ENCODE measurements at regions not wholly inside any gene's neighbourhood (a gene's known extent, or its start where the extent isn't known, plus 50 kb on each side); places are given as distances from the start of the nearest gene placed in this dataset.

DNA sequence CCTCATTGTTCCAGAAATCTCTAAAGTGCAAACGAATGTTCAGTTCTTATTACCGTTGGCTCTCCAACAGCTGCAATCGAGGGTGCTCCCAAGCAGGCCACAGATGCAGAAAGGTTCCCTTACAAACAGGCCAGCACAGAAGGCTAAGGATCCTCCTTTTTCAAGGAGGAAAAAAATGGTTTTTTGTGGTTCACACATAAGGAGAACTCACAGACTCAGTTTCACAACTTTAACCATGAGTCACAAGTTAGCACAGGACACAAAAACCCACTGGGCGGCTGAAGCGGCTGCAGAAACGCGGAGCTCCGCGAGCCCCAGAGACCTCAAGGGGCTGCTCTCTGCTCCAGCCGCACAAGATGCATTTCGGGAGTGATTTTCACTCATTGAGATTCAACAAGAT lies 98.2 kb upstream of the PRR5 start:
- H3K27ac Mint-ChIP-seq = no peak overlapping the region
- H3K9me3 Mint-ChIP-seq = no peaks in the 10 kb centered on the region
- ChIA-PET CTCF (no interaction called here), POLR2A (no interaction called here)
- H3K36me3 Mint-ChIP-seq (ENCODE audit: low read depth) = no peaks in the 10 kb centered on the region
- H3K4me1 Mint-ChIP-seq = peaks cover 3% of the 10 kb centered on the region
- DNase-seq = no peak
- peaks cover 11% of the 10 kb centered on the region for H3K27me3 Mint-ChIP-seq
- no peak overlapping the region for H3K4me3 Mint-ChIP-seq

DNA sequence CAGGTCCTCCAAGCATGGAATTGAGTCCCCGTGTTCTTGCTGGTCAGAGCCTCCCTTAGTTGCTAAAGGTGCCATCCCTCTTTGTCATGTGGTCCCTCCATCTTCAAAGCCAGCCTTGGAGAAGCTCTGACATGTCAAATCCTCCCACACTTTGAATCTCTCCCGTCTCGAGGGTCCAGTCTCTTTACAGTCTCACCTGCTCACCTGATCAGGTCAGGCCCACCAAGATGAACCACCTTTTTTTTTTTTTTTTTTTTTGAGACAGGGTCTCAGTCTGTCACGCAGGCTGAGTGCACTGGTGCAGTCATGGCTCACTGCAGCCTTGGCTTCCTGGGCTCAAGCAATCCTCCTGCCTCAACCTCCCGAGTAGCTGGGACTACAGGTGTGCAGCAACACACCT lies 100.3 kb upstream of the PRR5 start:
- POLR2A ChIA-PET = no interaction called here

DNA sequence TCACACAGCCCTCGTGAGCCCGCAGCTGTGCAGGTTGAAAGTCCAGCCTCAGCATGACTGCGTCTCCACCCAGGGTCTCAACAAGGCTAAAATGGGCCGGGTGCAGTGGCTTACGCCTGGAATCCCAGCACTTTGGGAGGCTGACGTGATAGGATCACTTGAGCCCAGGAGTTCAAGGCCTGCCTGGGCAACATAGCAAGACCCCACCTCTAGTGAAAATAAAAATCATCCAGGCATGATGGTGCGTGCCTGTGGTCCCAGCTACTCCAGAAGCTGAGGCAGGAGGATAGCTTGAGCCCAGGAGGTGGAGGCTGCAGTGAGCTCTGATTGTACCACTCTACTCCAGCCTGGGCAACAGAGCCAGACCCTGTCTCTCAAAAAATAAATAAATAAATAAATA lies 100.8 kb upstream of the PRR5 start:
- Mint-ChIP-seq H3K27ac (no peak overlapping the region), H3K27me3 (peaks cover 16% of the 10 kb centered on the region), H3K4me1 (peaks cover 3% of the 10 kb centered on the region), H3K4me3 (no peak overlapping the region), H3K36me3 (ENCODE audit: low read depth) (no peaks in the 10 kb centered on the region), H3K9me3 (no peaks in the 10 kb centered on the region)
- DNase-seq = no peak
- POLR2A ChIA-PET = no interaction called here
- CTCF ChIA-PET = interaction anchor here (0.6 kb wide), 1 partner anchor 826 kb away, joined by 4 read pairs; no protein-coding TSS in a partner anchor

More for the DNA sequence above, 100.3 kb upstream of the PRR5 start:
- peaks cover 3% of the 10 kb centered on the region for H3K4me1 Mint-ChIP-seq
- no peak for DNase-seq
- peaks cover 13% of the 10 kb centered on the region for H3K27me3 Mint-ChIP-seq
- H3K9me3 Mint-ChIP-seq = no peaks in the 10 kb centered on the region
- H3K4me3 Mint-ChIP-seq = no peak overlapping the region
- no peak overlapping the region for H3K27ac Mint-ChIP-seq
- H3K36me3 Mint-ChIP-seq (ENCODE audit: low read depth) = no peaks in the 10 kb centered on the region
- CTCF ChIA-PET = interaction anchor here (0.6 kb wide), 1 partner anchor 825 kb away, joined by 4 read pairs; no protein-coding TSS in a partner anchor

DNA sequence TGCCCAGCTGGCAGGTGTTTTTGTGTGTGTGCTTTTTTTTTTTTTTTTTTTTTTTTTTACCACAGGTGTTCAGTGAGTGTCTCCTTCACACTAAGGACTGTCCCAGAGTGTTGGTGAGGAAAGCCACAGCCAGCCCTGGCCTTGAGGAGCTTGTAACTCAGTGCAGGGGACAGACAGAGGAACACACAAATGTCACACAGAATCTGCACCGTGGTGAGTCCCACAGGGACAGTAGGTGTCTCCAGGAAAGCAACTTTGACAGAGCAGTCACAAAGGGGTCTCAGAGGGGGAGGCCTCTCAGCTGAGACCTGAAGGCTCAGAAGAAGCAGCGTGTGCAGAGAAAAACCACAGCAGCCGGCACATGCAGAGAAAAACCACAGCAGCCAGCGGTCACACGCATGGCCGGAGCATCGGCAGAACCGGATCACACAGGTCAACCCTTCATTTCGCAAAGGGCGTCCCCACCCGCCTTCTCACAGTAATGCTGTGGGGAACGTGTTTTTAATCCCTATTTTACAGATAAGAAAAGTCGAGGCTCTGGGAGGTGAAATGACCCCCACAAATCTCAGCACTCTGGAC lies 101.7 kb upstream of the PRR5 start:
- Mint-ChIP-seq H3K4me1 (peaks cover 3% of the 10 kb centered on the region), H3K4me3 (no peak overlapping the region), H3K9me3 (no peaks in the 10 kb centered on the region), H3K27me3 (peaks cover 20% of the 10 kb centered on the region), H3K27ac (no peak overlapping the region), H3K36me3 (ENCODE audit: low read depth) (no peaks in the 10 kb centered on the region)
- POLR2A ChIA-PET = no interaction called here
- no peak for DNase-seq
- CTCF ChIA-PET = interaction anchor here (0.6 kb wide), 1 partner anchor 244 kb away, joined by 3 read pairs; no protein-coding TSS in a partner anchor

DNA sequence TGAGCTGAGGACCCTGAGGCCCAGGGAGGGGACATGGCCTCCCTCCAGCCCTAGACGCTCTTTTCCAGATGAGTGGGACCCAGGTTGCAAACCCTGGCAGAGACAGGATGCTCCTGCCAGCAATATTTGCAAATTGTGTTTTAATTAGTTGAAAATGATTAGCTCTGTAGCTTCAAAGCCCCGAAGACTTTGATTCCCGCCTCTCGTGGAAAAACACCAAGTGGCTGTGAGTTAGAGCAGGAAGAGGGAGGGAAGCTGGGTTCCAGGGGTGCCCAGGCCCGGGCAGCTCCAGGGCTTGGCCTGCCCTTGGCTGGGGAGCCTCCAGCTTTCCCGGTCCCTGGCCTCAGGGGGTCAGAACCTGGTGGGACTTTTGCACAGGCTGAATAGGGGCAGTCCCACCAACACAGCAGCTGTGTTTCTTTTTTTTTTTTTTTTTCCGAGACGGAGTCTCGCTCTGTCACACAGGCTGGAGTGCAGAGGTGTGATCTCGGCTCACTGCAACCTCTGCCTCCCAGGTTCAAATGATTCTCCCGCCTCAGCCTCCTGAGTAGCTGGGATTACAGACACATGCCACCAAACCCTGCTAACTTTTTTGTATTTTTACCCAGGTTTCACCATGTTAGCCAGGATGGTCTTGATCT lies 101.6 kb upstream of the RTL6 start:
- DNase-seq = no peak
- Mint-ChIP-seq H3K36me3 (ENCODE audit: low read depth) (no peaks in the 10 kb centered on the region), H3K9me3 (no peaks in the 10 kb centered on the region), H3K27me3 (peaks cover 23% of the 10 kb centered on the region), H3K27ac (no peak overlapping the region), H3K4me3 (no peak overlapping the region), H3K4me1 (peaks cover 3% of the 10 kb centered on the region)
- ChIA-PET CTCF (interaction anchor here (0.6 to 1.0 kb wide), 2 partner anchors 85 to 243 kb away, joined by 3 read pairs; no protein-coding TSS in a partner anchor), POLR2A (no interaction called here)

DNA sequence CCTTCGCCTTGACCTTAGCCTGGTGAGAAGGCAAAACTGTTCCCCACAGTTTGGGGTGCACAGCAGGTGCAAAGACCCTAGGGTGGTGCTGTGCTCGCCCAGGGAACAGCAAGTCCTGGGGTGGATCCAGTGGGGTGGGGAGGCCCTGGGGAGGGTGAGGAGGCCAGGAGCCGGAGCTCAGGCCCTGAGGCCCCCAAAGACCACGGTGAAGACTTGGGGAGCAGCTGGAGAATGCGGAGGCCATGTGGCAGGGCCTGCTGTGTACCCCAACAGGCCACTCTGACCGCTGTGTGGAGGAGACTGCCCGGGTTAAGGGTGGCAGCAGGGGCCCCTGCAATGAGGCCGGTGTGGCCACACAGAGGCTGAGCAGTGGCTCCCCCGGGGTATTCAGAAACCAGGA lies 101.1 kb upstream of the RTL6 start:
- ChIA-PET CTCF (interaction anchor here (1.0 kb wide), 1 partner anchor 85 kb away, joined by 3 read pairs; no protein-coding TSS in a partner anchor), POLR2A (no interaction called here)
- no peaks in the 10 kb centered on the region for H3K36me3 Mint-ChIP-seq (ENCODE audit: low read depth)
- H3K4me1 Mint-ChIP-seq = peaks cover 3% of the 10 kb centered on the region
- H3K27me3 Mint-ChIP-seq = peaks cover 24% of the 10 kb centered on the region
- no peak for DNase-seq
- no peaks in the 10 kb centered on the region for H3K9me3 Mint-ChIP-seq
- H3K4me3 Mint-ChIP-seq = no peak overlapping the region
- no peak overlapping the region for H3K27ac Mint-ChIP-seq

DNA sequence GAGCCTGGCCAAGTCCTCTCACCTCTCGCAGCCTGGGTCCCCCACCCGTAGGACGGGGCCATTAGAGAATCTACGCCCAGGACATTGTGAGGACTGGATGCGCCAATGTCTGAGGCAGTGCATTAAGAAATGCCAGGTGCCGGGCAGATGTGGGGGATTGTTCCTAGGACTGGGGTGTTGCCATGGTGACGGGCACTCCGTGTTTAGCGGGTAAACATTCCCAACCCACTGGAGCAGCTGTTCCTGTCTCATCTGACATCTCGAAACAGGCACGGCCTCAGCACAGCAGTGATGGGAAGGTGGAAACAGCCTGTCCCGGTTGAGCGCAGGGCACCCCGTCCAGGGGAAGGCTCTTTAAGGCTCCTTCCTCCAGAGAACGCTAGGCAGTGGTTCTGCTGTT lies 99.6 kb upstream of the RTL6 start:
- H3K9me3 Mint-ChIP-seq = no peaks in the 10 kb centered on the region
- H3K27me3 Mint-ChIP-seq = peaks cover 24% of the 10 kb centered on the region
- no peak for DNase-seq
- no peak overlapping the region for H3K27ac Mint-ChIP-seq
- H3K36me3 Mint-ChIP-seq (ENCODE audit: low read depth) = no peaks in the 10 kb centered on the region
- CTCF ChIA-PET = no interaction called here
- peaks cover 3% of the 10 kb centered on the region for H3K4me1 Mint-ChIP-seq
- no peak overlapping the region for H3K4me3 Mint-ChIP-seq
- POLR2A ChIA-PET = no interaction called here

DNA sequence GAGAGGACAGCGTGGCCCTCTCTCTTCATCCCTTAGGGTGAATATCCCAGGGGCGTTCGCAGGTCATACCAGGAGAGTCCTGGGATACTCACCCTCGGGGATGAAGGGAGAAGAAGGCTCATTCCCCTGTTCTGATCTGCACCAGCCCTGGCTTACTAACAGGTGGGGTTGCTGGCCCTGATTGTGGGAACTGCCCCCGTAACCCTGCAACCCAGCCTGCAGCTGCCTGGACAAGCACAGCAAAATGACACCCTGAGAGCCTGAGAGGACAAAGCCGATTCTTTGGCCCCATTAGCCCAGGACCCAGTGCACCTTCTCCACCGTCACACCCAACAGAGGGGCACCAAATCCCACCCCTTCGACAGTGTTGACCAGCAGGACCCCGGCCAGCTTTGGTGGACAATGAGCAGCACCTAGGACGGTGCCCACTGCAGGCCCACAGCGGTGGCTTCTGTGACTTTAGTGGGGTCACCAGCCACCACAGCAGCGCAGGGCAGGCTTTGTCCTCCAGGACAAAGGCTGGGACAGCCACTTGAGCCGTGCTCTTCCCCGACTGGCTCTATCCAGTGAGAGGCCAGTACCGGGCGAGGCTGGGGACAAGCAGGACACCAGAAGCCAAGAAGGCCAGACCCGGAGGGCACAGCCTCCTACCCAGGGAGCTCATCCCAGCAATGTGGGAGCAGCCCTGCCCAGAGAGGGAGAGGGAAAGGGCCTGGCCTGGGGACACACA lies 98.5 kb upstream of the RTL6 start:
- POLR2A ChIA-PET = interaction anchor here (0.6 kb wide), 1 partner anchor 619 kb away, joined by 3 read pairs; no protein-coding TSS in a partner anchor
- no peak overlapping the region for H3K4me3 Mint-ChIP-seq
- H3K9me3 Mint-ChIP-seq = no peaks in the 10 kb centered on the region
- peaks cover 3% of the 10 kb centered on the region for H3K4me1 Mint-ChIP-seq
- CTCF ChIA-PET = no interaction called here
- H3K27ac Mint-ChIP-seq = no peak overlapping the region
- peaks cover 24% of the 10 kb centered on the region for H3K27me3 Mint-ChIP-seq
- H3K36me3 Mint-ChIP-seq (ENCODE audit: low read depth) = no peaks in the 10 kb centered on the region
- no peak for DNase-seq

DNA sequence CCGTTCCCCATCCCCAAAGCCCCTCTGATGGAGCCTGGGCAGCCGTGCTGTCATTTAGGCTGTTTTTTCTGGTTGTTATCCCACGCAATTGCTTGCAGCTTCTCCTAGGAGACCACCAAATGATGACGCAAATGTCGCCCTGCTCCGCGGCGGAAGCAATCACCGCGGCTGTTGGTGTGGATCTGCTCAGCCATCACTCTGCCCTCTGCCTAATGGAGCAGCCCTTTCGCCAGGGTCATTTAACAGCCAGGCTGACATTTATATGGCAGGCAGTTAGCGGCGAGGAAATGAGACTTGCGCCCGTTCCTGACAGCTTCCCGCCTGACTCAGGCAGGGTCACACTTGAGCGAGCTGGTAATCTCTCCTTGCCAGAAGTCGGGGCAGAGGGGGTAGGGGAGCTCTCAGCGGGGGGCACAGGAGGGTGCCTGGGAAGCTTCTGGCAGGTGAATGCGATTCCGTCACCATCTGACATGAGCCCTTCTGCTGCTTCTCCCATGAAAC lies 97.9 kb upstream of the RTL6 start:
- Mint-ChIP-seq H3K4me1 (peaks cover 3% of the 10 kb centered on the region), H3K27ac (no peak overlapping the region), H3K36me3 (ENCODE audit: low read depth) (no peaks in the 10 kb centered on the region), H3K4me3 (no peak overlapping the region), H3K9me3 (no peaks in the 10 kb centered on the region), H3K27me3 (peaks cover 24% of the 10 kb centered on the region)
- DNase-seq = no peak
- ChIA-PET POLR2A (interaction anchor here (0.6 kb wide), 1 partner anchor 619 kb away, joined by 3 read pairs; no protein-coding TSS in a partner anchor), CTCF (no interaction called here)

DNA sequence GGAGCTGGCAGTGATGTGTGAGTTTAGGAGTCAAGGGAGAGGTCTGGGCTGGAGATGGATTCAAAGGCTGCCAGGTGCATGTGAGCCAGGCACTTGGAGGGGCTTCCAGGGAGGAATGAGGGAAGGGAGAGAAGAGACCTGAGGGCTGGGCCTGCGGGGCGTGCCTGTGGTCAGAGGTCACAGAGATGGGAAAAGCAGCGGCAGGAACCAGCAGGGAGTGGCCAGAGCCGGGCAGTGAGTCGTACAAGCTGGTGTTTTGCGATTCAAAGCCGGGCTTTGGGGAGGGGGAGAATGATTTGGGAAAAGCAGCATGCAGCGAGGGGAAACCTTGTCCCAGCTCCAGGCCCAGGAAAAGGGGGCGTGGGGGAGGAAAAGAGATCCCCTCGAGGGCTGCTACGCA lies 96.9 kb upstream of the RTL6 start:
- peaks cover 20% of the 10 kb centered on the region for H3K27me3 Mint-ChIP-seq
- POLR2A ChIA-PET = no interaction called here

DNA sequence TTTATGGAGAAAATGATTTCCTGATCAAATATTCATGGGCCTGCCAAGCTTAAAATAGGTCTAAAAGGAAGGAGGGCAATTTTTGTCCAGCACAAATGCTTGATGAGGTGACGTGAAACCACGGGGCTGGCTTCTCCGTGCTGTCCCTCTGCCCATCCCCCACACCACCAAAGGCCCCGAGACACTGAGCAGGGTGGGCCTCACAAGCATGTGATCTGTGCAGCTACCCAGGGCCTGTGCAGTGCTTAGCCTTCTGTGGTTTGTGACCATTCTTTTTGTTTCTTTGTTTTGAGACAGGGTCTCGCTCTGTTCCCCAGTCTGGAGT lies 94.8 kb upstream of the RTL6 start:
- ChIA-PET CTCF (interaction anchor here (0.8 kb wide), 1 partner anchor 14 kb away, joined by 4 read pairs; no protein-coding TSS in a partner anchor), POLR2A (no interaction called here)
- no peak overlapping the region for H3K27ac Mint-ChIP-seq
- H3K4me3 Mint-ChIP-seq = no peak overlapping the region
- H3K36me3 Mint-ChIP-seq (ENCODE audit: low read depth) = no peaks in the 10 kb centered on the region
- DNase-seq = no peak
- H3K27me3 Mint-ChIP-seq = peaks cover 27% of the 10 kb centered on the region
- H3K9me3 Mint-ChIP-seq = peaks cover 3% of the 10 kb centered on the region
- H3K4me1 Mint-ChIP-seq = no peaks in the 10 kb centered on the region

More for the DNA sequence above, 96.9 kb upstream of the RTL6 start:
- no peaks in the 10 kb centered on the region for H3K36me3 Mint-ChIP-seq (ENCODE audit: low read depth)
- no peak overlapping the region for H3K4me3 Mint-ChIP-seq
- H3K4me1 Mint-ChIP-seq = no peaks in the 10 kb centered on the region
- H3K9me3 Mint-ChIP-seq = no peaks in the 10 kb centered on the region
- no peak overlapping the region for H3K27ac Mint-ChIP-seq
- CTCF ChIA-PET = interaction anchor here (0.6 kb wide), 1 partner anchor 1168 kb away, joined by 3 read pairs; no protein-coding TSS in a partner anchor
- DNase-seq = no peak

DNA sequence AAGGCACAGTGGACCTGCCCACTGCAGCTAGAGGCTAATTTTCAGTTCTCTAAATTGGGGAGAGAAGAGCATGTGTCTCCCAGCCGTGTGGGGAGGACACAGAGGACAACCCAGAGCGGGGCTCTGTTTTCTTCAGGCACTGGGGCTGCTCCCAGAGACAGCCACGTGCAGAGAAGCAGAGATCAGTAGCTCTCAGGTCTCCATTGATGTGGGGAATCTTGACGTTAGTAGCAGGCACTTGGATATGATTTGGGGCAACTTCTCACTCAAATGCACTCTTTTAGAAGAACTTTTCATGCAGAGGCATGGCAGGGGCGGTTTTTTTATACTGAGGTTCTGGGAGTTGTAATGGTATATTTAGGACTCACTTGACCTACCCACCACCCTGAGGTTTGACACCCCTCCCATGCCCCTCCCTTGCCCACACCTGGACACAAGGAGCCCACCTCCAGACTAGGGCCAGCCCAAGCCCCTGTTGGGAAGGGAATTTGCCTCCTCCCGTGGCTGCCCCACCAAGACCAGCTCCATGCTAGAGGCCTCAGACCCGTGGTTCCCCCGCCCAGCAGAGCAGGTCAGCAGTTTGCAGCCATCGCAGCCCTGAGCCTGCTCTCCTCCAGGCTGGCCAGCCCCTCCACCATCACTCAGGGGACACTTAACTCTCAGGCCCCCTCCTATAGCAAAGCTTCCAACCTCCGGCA lies 94.2 kb upstream of the RTL6 start:
- no peak overlapping the region for H3K4me3 Mint-ChIP-seq

More for the DNA sequence above, 94.2 kb upstream of the RTL6 start:
- Mint-ChIP-seq H3K27ac (no peak overlapping the region), H3K4me1 (peaks cover 3% of the 10 kb centered on the region), H3K9me3 (peaks cover 3% of the 10 kb centered on the region), H3K27me3 (peaks cover 31% of the 10 kb centered on the region), H3K36me3 (ENCODE audit: low read depth) (no peaks in the 10 kb centered on the region)
- no peak for DNase-seq
- ChIA-PET POLR2A (no interaction called here), CTCF (interaction anchor here (0.8 kb wide), 1 partner anchor 13 kb away, joined by 4 read pairs; no protein-coding TSS in a partner anchor)
